SK-N-SH treated with all-trans-retinoic acid at 6 μM for 48 hours (cell line): ENCODE measurements at regions not wholly inside any gene's neighbourhood (a gene's known extent, or its start where the extent isn't known, plus 50 kb on each side); places are given as distances from the start of the nearest gene placed in this dataset.

ENCODE experiments used
- ARNTL ChIP-seq: fragments of 450-650 bp; formaldehyde crosslinking; IDR thresholded peaks from 2 replicates; pipeline ENCODE4 v1.5.0; 2020; ENCODE audit warnings: low read depth, mild to moderate bottlenecking, moderate library complexity, borderline replicate concordance
- OSR1 ChIP-seq: fragments of 250-450 bp; sonication (Bioruptor Pico); IDR thresholded peaks from 2 replicates; pipeline ENCODE4 v1.8.0; 2022; ENCODE audit warnings: moderate library complexity, mild to moderate bottlenecking, inconsistent platforms
- ZFP3 ChIP-seq: fragments of 250-450 bp; sonication (Bioruptor Pico); IDR thresholded peaks from 2 replicates; pipeline ENCODE4 v1.5.0; 2020; ENCODE audit warnings: mild to moderate bottlenecking, moderate library complexity

DNA sequence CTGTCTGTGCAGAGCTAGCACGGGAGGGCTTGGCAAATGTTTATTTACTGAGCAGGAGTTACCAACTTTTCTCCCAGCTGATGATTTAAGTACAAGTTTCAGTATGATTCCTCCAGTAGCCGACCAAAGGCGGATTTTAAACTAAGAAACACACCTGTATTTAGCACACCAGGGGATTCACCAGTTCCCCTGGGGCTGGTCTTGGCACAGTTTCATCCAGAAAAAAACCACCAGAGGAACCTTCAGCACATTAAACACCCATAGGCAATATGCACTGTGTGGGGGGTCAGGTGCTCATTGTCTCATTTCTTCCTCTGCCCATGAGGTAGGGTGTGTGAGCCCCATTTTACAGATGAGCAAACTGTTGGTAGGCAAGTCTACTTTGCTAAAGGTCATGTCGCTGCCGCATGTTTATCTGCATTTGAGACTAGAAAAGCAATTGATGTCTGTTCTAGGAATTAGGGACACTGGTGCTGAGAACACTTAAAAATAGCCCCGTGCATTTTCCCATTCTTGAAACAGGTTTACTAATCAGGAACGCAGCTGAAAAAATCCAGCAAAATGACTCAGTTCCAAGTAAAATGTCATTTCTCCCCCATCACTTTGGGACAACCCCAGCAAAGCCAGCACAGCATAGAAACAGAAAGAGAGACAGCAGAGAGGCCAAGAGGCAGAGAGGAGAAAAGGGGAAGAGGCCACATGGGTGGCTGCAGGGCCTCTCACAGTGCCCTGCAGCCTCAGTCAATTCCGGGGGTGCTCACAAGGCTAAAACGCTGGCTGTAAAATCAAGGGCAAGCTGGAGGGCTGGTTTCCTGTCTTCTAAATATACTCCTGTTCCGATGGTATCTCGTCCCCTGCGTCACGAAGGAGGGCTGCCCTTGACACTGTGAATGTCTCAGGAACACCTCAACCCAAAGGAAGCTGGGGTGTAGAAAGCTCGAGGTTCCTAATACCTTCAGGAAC, 166.8 kb upstream of the ID2 start:
- TF ChIP-seq OSR1 (CRISPR knock-in tag) (no peak), ARNTL (CRISPR knock-in tag) (no peak), ZFP3 (no peak)
